A673 (cell line): ENCODE measurements at regions not wholly inside any gene's neighbourhood (a gene's known extent, or its start where the extent isn't known, plus 50 kb on each side); places are given as distances from the start of the nearest gene placed in this dataset.
"Not testable (repeated sequence)": the region's sequence is repeated elsewhere in the genome, so short reads cannot be mapped to it uniquely, and the experiment has no call there.

ENCODE experiments used
- BruUV-seq: library from RNA; stranded (reverse); fragments of 400-500 nt; replicated peaks from 2 replicates; lab custom pipeline; 2021; lab: Mats Ljungman, UMichigan
- CTCF ChIA-PET: fragments of 300-600 bp; sonication (Branson Sonifier 250); formaldehyde crosslinking; loops from one replicate; lab custom pipeline; 2022; ENCODE audit warnings: antibody characterized with exemption; lab: Charles Lee
- POLR2A ChIA-PET: fragments of 300-600 bp; sonication (Branson Sonifier 250); formaldehyde crosslinking; loops from one replicate; lab custom pipeline; 2022; ENCODE audit warnings: antibody characterized with exemption; ENCODE audit not compliant: low non-redundant PET; lab: Charles Lee
- DNase-seq: peaks from one replicate; pipeline ENCODE4 v3.0.0-alpha.2; 2015; ENCODE audit warnings: low spot score
- H3K27ac ChIP-seq: fragments of 200-600 bp; sonication (generic); 2 replicates; pipeline ENCODE4 v1.5.1; 2016; ENCODE audit warnings: mixed run types, low read depth, mild to moderate bottlenecking, mixed read lengths, antibody characterized with exemption, low read length; ENCODE audit not compliant: poor library complexity, severe bottlenecking
- H3K27me3 ChIP-seq: fragments of 200-600 bp; sonication (generic); replicated peaks from 2 replicates; pipeline ENCODE4 v1.6.1; 2017; ENCODE audit warnings: mixed run types, low read depth, mild to moderate bottlenecking, mixed read lengths, antibody characterized with exemption, low read length; ENCODE audit not compliant: insufficient read depth, poor library complexity
- H3K36me3 ChIP-seq: fragments of 200-600 bp; sonication (generic); 2 replicates; pipeline ENCODE4 v1.6.1; 2016; ENCODE audit warnings: mixed run types, mild to moderate bottlenecking, mixed read lengths, antibody characterized with exemption, low read length; ENCODE audit not compliant: insufficient read depth, poor library complexity, severe bottlenecking
- H3K4me1 ChIP-seq: fragments of 200-600 bp; sonication (generic); 2 replicates; pipeline ENCODE4 v1.6.1; 2017; ENCODE audit warnings: mixed run types, mild to moderate bottlenecking, mixed read lengths, antibody characterized with exemption, low read length; ENCODE audit not compliant: insufficient read depth, poor library complexity, severe bottlenecking
- H3K4me3 ChIP-seq: fragments of 200-600 bp; sonication (generic); 2 replicates; pipeline ENCODE4 v1.5.1; 2016; ENCODE audit warnings: low read depth, mixed run types, mild to moderate bottlenecking, mixed read lengths, low read length; ENCODE audit not compliant: poor library complexity, severe bottlenecking
- H3K9me3 ChIP-seq: fragments of 200-600 bp; sonication (generic); 2 replicates; pipeline ENCODE4 v1.6.1; 2016; ENCODE audit warnings: mixed run types, low read depth, mild to moderate bottlenecking, mixed read lengths, antibody characterized with exemption, low read length; ENCODE audit not compliant: poor library complexity, severe bottlenecking
- EZH2 ChIP-seq: fragments of 200-600 bp; sonication (generic); IDR thresholded peaks from 2 replicates; pipeline ENCODE4 v1.6.1; 2017; ENCODE audit warnings: borderline replicate concordance, low read depth, mild to moderate bottlenecking, mixed read lengths, antibody characterized with exemption, low read length; ENCODE audit not compliant: poor library complexity, severe bottlenecking
- intact Hi-C: fragments of 100-400 bp; cut with micrococcal nuclease; formaldehyde crosslinking; loops from one replicate; pipeline ENCODE4 v1.10.0; 2022; ENCODE audit not compliant: unreplicated experiment
- TF ChIP-seq, protein P1 (sequence below): fragments of 300-800, 200-600 bp; sonication (generic); conservative IDR thresholded peaks from 2 replicates; pipeline ENCODE4 v1.5.1; 2017; ENCODE audit warnings: low read depth, mild to moderate bottlenecking, antibody characterized with exemption, low read length, moderate library complexity, mixed read lengths

DNA sequence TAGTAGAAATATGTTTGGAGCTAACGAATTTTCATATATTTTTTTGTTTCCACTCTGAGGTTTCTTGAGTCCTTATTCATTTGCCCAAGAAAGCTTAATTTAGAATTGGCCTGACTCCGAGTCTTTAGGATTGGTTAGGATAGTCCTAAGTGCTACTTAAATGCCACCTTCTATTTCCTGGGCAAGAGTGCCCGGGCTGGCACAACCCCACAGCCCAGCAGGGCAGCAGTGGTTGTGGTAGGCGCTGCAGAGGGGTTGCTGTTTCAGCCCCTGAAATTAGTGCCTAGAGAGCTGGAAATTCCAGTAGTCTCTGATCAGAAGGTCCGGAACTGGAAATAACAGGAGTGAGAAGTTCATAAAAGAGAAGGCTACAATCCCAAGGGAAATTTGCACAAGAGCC, 139.4 kb upstream of the TENT5A start:
- no peaks in the 10 kb centered on the region for H3K36me3 ChIP-seq
- no peak overlapping the region for H3K4me3 ChIP-seq
- no peak overlapping the region for H3K27ac ChIP-seq
- no peaks in the 10 kb centered on the region for H3K9me3 ChIP-seq
- intact Hi-C loops = no loop called here
- H3K27me3 ChIP-seq = no peaks in the 10 kb centered on the region
- no peak for TF ChIP-seq EZH2
- TF ChIP-seq, protein P1, sequence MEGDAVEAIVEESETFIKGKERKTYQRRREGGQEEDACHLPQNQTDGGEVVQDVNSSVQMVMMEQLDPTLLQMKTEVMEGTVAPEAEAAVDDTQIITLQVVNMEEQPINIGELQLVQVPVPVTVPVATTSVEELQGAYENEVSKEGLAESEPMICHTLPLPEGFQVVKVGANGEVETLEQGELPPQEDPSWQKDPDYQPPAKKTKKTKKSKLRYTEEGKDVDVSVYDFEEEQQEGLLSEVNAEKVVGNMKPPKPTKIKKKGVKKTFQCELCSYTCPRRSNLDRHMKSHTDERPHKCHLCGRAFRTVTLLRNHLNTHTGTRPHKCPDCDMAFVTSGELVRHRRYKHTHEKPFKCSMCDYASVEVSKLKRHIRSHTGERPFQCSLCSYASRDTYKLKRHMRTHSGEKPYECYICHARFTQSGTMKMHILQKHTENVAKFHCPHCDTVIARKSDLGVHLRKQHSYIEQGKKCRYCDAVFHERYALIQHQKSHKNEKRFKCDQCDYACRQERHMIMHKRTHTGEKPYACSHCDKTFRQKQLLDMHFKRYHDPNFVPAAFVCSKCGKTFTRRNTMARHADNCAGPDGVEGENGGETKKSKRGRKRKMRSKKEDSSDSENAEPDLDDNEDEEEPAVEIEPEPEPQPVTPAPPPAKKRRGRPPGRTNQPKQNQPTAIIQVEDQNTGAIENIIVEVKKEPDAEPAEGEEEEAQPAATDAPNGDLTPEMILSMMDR = no peak
- no peaks in the 10 kb centered on the region for H3K4me1 ChIP-seq
- POLR2A ChIA-PET = no interaction called here
- BruUV-seq = no TSS peak
- DNase-seq = no peak
- CTCF ChIA-PET = no interaction called here

GRCh38 chr6:81890846-81891245, 138.4 kb upstream of the TENT5A start:
- Histone ChIP-seq H3K4me3 (no peak overlapping the region), H3K27me3 (no peaks in the 10 kb centered on the region), H3K27ac (no peak overlapping the region), H3K4me1 (no peaks in the 10 kb centered on the region), H3K36me3 (no peaks in the 10 kb centered on the region), H3K9me3 (no peaks in the 10 kb centered on the region)
- BruUV-seq = no TSS peak
- CTCF ChIA-PET = interaction anchor here (0.6 kb wide), 1 partner anchor 45 kb away, joined by 3 read pairs; no protein-coding TSS in a partner anchor
- POLR2A ChIA-PET = no interaction called here
- intact Hi-C loops = no loop called here
- no peak for TF ChIP-seq EZH2
- TF ChIP-seq, protein P1 = no peak
- no peak for DNase-seq

GRCh38 chr6:81889377-81890053, 137.0 kb upstream of the TENT5A start:
- Histone ChIP-seq H3K9me3 (no peaks in the 10 kb centered on the region), H3K27ac (no peak overlapping the region), H3K36me3 (no peaks in the 10 kb centered on the region), H3K27me3 (no peaks in the 10 kb centered on the region), H3K4me1 (no peaks in the 10 kb centered on the region), H3K4me3 (no peak overlapping the region)
- intact Hi-C loops = no loop called here
- TF ChIP-seq EZH2 = no peak
- TF ChIP-seq, protein P1 = no peak
- POLR2A ChIA-PET = no interaction called here
- CTCF ChIA-PET = no interaction called here
- no TSS peak for BruUV-seq
- no peak for DNase-seq

GRCh38 chr6:81886909-81887308, 134.4 kb upstream of the TENT5A start:
- CTCF ChIA-PET, BruUV-seq: not testable (repeated sequence)

More at GRCh38 chr6:81886909-81887308, 134.4 kb upstream of the TENT5A start:
- DNase-seq, H3K36me3 ChIP-seq, H3K27me3 ChIP-seq, H3K27ac ChIP-seq, H3K4me1 ChIP-seq, intact Hi-C loops, H3K4me3 ChIP-seq, H3K9me3 ChIP-seq, POLR2A ChIA-PET: not testable (repeated sequence)
